ENCODE measurements at regions not wholly inside any gene's neighbourhood (a gene's known extent, or its start where the extent isn't known, plus 50 kb on each side); places are given as distances from the start of the nearest gene placed in this dataset.

GRCh38 chr7:21175714-21176113, 252.2 kb upstream of the SP4 start:
- TF ChIP-seq EZH2phosphoT487 (IDR thresholded peaks at IDR 0.05), result no peak
- no peak for TF ChIP-seq CTCF (IDR thresholded peaks at IDR 0.05)

Data from neural progenitor cell (in vitro differentiated cells).